SKM-1 (cell line): ENCODE measurements at regions not wholly inside any gene's neighbourhood (a gene's known extent, or its start where the extent isn't known, plus 50 kb on each side); places are given as distances from the start of the nearest gene placed in this dataset.

Experiments
- DNase-seq: peaks from one replicate; lab custom pipeline; 2025; ENCODE audit not compliant: unreplicated experiment; lab: John Stamatoyannopoulos, UW

DNA sequence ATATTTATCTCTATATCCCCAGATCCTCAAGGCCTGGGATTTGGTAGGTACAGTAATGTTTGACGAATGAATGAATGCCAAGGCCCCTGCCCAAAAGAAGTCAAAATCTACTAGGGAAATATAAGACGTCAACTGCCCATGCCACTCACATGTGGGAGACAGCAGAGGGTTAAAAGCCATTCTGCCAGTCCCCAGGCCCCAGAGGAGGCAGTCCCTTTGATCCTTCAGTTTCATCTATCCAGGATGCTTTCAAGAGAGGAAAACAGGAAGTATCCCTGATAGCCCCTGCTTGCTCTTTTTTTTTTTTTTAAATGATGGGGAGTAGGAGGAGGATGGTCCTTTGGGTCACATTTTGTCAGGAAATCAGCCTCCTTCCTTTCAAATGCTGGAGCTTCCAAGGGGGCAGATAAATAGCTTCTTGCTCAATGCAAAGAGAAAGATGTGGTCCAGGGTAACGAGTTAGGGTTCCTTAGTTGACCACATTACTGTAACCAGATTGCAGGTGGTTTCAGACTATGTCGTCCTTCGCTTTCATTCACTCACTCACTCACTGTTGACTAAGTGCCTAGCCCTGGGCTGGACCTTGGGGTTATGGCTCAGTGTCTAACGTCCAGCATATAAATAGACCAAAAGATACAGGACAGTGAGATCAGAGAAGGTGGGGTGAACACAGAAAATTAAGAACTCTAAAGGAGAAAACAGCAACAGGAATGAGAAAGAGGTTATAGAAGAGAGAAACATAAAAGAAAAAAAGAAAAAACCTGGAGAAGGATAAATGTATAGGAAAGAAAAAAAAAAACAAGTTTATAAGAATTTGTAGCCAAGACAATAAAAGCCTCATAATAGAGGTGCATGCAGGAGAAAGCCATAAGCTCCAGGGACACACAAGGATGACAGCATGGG is 64.6 kb upstream of the PIM1 start:
- no peak for DNase-seq

DNA sequence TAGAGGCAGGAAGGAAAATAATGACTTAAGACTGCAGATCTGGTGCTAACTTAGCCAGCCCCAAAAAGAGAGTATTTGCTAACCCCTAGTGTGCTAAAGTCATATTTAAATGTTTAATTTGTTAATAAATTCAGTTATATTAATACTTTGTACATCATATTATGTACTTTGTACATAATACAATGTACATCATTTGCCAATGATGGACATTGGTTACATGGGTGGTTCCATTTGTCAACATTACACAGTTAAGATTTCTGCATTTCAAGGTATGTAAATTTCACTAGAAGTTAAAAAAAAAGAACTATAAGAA is 63.9 kb upstream of the PIM1 start:
- DNase-seq: no peak

DNA sequence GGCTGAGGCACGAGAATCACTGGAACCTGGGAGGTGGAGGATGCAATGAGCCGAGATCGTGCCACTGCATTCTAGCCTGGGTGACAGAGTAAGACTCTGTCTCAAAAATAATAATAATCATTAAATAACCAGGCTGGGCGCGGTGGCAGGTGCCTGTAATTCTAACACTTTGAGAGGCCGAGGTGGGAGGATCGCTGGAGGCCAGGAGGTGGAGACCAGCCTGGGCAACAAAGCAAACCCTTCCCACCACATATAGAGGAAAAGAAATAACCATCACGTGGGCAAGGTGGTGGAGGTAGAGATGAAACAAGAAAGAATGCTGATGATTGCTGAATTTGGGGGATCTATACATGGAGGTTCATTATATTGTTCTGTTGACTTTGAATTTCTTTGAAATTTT is 63.4 kb upstream of the PIM1 start:
- DNase-seq: no peak

DNA sequence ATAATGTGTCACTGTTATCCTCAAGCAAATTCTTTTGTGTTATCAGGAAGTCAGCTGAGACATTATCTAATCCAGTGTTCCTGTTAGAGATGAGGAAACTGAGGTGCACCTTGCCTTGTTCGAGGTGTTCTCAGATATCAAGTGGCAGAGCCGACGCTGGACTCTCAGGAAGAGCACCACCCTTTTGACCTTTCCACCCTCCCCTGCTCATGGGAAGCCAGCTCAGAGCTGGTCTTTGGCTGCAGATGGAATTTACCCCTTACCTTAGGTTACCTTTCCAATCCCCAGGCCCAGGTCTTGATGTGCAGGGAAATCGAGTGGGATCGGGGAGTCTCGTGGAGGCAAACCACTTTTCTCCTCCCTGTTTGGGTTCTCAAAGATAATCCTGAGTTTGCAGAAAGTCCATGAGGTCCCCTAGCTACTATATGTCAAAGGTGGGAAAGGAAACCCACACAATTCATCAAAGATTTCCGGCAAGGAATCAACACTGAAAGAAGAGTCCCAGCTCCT is 62.9 kb upstream of the PIM1 start:
- DNase-seq: no peak

DNA sequence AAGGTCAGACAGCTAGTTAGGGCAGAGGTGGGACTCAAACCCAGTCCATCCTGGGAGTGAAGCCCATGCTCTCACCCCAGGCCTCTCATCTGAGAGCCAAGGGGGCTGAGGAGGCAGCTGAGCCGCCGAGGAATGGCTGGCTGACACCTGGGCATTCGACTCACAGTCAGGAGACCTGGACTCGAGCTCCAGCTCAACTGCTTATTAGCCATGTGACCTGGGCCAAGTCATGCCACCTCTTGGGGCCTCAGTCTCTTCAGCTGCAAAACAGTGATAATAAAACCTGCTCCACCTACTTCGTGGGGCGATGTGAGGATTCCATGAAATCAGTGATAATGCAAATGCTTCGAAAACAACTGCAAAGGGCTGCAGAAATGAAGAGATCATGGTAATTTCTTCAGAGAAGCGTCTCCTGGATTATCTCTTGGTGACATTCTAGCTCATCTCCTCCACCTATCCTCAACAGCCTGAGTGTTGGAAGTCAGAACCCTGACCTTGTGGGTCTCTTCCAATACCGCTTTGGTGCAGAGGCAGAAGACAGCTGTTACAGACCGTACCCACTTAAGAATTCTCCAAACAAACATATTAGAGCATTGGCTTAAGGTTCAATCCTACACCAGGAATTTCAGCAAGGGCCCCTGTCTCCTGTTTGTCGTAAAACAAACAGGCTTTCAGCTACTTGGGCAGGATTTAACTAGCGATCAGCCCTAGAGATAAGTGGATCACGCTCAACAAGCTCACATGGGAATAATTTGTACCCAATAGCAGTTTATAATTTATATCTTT is 60.0 kb upstream of the PIM1 start:
- DNase-seq: no peak

DNA sequence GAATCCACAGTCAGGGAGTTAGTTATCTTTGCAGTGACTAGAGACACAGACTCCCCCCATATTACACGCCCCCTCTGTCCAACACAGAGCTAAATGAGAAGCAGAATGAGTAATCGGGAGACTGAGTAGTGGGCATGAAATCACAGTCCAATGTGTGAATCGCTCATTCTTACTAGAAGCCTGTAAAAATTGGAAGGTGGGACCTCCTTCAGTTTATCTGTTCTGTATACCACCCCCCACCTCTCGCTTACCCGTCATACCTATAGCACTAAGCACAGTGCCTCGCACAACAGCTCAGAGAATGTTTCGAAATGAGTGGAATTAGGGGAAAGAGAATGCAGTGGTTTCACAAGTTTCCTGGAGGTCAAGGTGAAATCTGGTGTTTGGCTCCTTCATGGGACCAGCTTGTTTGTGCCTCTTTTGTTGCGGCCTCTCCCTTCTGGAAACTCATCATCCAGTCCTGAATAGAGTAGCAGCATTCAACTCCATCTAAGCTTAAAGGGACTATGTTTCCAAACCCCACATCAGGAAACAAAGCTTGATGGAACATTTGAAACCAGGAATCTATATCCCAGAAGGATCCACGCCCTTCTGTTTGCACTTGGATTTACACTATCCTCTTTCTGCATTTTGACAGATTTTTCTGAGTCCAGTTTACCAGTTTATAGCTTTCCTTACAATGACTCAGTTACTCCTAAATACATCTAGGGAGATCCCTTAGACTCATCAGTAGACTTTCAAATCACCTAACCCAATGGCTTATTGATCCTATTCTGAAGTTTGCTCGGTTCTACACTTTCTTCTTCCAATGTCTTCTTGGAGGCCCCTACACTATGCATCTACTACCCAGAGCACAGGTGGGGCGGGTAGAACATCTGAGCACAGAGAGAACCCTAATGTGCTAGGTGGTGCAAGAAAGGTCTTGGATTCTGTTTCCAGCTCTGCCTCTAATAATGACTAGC is 59.2 kb upstream of the PIM1 start:
- no peak for DNase-seq

DNA sequence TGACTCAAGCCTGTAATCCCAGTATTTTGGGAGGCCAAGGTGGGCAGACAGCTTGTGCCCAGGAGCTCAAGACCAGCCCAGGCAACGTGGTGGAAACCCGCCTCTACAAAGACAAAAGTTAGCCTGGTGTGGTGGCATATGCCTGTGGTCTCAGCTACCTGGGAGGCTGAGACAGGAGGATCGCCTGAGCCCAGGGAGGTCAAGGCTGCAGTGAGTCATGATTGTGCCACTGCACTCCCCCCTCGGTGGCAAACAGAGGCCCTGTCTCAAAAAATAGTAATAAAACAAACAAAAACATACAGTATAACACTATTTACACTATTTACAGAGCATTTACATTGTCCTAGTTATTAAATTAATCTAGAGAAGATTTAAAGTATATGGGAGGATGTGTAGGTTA is 56.0 kb upstream of the PIM1 start:
- DNase-seq: no peak

DNA sequence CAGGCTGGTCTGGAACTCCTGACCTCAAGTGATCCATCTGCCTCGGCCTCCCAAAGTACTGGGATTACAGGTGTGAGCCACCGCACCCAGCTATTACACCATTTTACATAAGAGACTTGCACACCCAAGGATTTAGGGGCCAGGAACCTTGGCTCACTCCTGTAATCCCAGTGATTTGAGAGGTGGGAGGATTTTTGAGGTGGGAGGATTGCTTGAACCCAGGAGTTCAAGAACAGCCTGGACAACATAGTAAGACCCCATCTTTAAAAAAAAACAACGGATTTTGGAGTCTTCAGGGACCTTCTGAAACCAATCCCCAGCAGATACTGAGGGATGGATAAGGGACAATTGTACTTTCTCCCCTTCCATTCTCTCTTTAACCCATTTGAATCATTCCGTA is 55.3 kb upstream of the PIM1 start:
- no peak for DNase-seq

DNA sequence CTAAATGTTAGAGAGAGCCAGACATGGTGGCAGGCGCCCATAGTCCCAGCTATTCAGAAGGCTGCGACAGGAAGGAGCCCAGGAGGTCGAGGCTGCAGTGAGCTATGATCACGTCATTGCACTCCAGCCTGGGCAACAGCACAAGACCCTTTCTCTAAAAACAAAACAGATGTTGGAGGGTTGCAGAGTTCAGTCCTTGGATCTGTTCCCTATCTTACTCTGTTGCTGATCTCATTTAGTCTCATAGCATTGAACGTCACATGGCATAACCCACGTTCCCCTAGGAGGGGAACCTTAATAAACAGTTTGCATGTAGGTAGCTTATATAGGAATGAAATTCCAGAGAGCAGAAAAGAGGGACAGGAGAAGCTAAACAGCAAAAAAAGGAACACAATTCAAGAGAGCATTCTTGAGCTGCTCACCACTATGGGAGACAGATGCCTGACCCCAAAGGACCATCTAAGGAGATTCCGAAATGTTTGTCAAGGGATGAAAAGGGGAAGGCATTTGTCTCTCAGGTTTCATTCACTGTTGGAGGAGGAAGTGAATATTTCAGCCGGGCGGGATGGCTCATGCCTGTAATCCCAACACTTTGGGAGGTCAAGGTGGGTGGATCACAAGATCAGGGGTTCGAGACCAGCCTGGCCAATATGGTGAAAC is 54.6 kb upstream of the PIM1 start:
- DNase-seq: no peak

DNA sequence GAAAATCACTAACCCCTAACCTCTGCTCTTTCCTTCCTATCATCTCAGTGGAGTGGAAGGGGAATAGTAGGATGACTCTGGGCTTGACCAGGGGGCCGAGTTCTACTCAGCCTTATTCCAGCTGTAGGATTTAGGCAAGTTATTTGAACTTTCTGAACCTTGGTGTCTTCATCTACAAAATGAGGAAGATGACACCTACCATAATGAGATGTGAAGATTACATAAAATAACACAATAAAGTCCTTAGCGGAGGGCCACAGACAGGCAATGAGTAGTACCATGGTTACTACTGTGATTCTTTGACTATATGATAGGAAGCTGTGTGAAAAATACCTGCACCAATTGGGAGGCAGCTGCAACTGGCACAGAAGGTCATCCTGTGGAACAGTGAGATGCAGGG is 53.6 kb upstream of the PIM1 start:
- DNase-seq: no peak

DNA sequence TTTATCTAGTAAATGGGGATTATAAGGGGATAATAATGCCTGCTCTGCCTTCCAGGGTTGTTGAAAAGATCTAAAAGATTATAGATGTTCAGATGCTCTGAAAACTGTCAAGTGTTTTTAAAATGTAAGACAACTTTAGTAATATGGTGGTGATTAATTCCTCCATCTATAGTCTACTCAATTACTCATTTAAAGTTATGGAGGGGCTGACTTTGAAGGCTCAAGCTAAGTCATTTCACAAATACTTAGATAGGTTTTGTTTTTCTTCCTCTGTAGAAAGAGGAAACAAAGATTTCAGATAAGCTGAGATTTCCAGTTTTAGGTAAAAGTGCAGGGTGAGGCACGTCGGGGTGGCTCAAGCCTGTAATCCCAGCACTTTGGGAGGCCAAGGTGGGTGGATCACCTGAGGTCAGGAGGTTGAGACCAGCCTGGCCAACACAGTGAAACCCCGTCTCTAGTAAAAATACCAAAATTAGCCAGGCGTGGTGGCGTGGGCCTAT is 50.5 kb upstream of the PIM1 start:
- DNase-seq: no peak
